ENCODE measurements at regions not wholly inside any gene's neighbourhood (a gene's known extent, or its start where the extent isn't known, plus 50 kb on each side); places are given as distances from the start of the nearest gene placed in this dataset.

DNA sequence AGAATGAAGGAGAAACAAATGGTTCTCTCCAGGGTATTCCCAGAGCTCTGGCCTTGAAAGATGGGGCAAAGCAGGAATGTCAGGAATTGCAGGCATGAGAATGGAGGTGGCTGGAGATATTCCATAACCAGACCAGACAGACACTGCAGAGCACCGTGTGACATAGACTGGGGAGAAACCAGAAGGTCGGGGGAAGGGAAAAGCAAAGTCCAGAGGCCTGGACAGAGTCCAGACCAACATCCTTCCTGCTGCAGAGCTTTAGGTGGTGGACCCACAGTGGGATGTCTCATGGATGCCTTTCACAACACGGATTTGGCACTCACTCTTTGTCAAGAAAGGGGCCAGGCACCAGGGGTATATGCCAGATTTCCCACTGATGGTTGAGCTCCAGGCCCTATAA, 177.2 kb upstream of the INHBA start:
- intact Hi-C loops (cut with micrococcal nuclease; ENCODE audit: unreplicated experiment), result no loop called here
- H3K9me3 ChIP-seq, result no peaks in the 10 kb centered on the region
- H3K36me3 ChIP-seq (ENCODE audit: control insufficient read depth, insufficient read depth, low read length), result no peaks in the 10 kb centered on the region
- peaks cover 3% of the 10 kb centered on the region for H3K27me3 Mint-ChIP-seq (ENCODE audit: insufficient read depth, unreplicated experiment)
- no peaks in the 10 kb centered on the region for H3K36me3 Mint-ChIP-seq (ENCODE audit: insufficient read depth, unreplicated experiment)
- H3K4me3 ChIP-seq (ENCODE audit: low read depth, low read length), result no peak overlapping the region
- H3K4me3 Mint-ChIP-seq (ENCODE audit: unreplicated experiment), result no peak overlapping the region
- no peak overlapping the region for H3K27ac Mint-ChIP-seq (ENCODE audit: unreplicated experiment)
- no peaks in the 10 kb centered on the region for H3K9me3 Mint-ChIP-seq (ENCODE audit: unreplicated experiment)
- BruUV-seq (replicated peaks), result no TSS peak
- H3K4me1 ChIP-seq, result peaks cover 5% of the 10 kb centered on the region; the same call in 1 of the 2 replicates
- CTCF ChIA-PET, result no interaction called here
- DNase-seq, result no peak
- TF ChIP-seq, protein P1, sequence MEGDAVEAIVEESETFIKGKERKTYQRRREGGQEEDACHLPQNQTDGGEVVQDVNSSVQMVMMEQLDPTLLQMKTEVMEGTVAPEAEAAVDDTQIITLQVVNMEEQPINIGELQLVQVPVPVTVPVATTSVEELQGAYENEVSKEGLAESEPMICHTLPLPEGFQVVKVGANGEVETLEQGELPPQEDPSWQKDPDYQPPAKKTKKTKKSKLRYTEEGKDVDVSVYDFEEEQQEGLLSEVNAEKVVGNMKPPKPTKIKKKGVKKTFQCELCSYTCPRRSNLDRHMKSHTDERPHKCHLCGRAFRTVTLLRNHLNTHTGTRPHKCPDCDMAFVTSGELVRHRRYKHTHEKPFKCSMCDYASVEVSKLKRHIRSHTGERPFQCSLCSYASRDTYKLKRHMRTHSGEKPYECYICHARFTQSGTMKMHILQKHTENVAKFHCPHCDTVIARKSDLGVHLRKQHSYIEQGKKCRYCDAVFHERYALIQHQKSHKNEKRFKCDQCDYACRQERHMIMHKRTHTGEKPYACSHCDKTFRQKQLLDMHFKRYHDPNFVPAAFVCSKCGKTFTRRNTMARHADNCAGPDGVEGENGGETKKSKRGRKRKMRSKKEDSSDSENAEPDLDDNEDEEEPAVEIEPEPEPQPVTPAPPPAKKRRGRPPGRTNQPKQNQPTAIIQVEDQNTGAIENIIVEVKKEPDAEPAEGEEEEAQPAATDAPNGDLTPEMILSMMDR (IDR thresholded peaks at IDR 0.05; ENCODE audit: insufficient read depth in 1 of 2, low read depth in 1 of 2, low read length in 1 of 2, severe bottlenecking in 1 of 2, unreplicated experiment in 1 of 2), result no peak
- POLR2A ChIA-PET, result no interaction called here
- H3K27me3 ChIP-seq (replicated peaks; ENCODE audit: control insufficient read depth, insufficient read depth, low read length), result peaks cover 1% of the 10 kb centered on the region
- H3K4me1 Mint-ChIP-seq (ENCODE audit: low read depth, unreplicated experiment), result peaks cover 6% of the 10 kb centered on the region

GRCh38 chr7:41879403-41879802, 176.5 kb upstream of the INHBA start:
- peaks cover 1% of the 10 kb centered on the region; the same call in 1 of the 2 replicates for H3K27me3 ChIP-seq (replicated peaks; ENCODE audit: control insufficient read depth, insufficient read depth, low read length)
- peaks cover 3% of the 10 kb centered on the region for H3K27me3 Mint-ChIP-seq (ENCODE audit: insufficient read depth, unreplicated experiment)
- H3K36me3 ChIP-seq (ENCODE audit: control insufficient read depth, insufficient read depth, low read length), result no peaks in the 10 kb centered on the region
- no TSS peak for BruUV-seq (replicated peaks)
- H3K4me1 Mint-ChIP-seq (ENCODE audit: low read depth, unreplicated experiment), result peaks cover 6% of the 10 kb centered on the region
- ChIA-PET POLR2A (no interaction called here), CTCF (no interaction called here)
- no peak overlapping the region for H3K27ac Mint-ChIP-seq (ENCODE audit: unreplicated experiment)
- H3K4me3 ChIP-seq (ENCODE audit: low read depth, low read length), result no peak overlapping the region
- H3K4me3 Mint-ChIP-seq (ENCODE audit: unreplicated experiment), result no peak overlapping the region
- no peak for DNase-seq
- TF ChIP-seq, protein P1 (IDR thresholded peaks at IDR 0.05; ENCODE audit: insufficient read depth in 1 of 2, low read depth in 1 of 2, low read length in 1 of 2, severe bottlenecking in 1 of 2, unreplicated experiment in 1 of 2), result no peak
- intact Hi-C loops (cut with micrococcal nuclease; ENCODE audit: unreplicated experiment), result no loop called here
- no peaks in the 10 kb centered on the region for H3K9me3 Mint-ChIP-seq (ENCODE audit: unreplicated experiment)
- H3K4me1 ChIP-seq, result peaks cover 5% of the 10 kb centered on the region; the same call in 1 of the 2 replicates
- no peaks in the 10 kb centered on the region for H3K9me3 ChIP-seq
- no peaks in the 10 kb centered on the region for H3K36me3 Mint-ChIP-seq (ENCODE audit: insufficient read depth, unreplicated experiment)

DNA sequence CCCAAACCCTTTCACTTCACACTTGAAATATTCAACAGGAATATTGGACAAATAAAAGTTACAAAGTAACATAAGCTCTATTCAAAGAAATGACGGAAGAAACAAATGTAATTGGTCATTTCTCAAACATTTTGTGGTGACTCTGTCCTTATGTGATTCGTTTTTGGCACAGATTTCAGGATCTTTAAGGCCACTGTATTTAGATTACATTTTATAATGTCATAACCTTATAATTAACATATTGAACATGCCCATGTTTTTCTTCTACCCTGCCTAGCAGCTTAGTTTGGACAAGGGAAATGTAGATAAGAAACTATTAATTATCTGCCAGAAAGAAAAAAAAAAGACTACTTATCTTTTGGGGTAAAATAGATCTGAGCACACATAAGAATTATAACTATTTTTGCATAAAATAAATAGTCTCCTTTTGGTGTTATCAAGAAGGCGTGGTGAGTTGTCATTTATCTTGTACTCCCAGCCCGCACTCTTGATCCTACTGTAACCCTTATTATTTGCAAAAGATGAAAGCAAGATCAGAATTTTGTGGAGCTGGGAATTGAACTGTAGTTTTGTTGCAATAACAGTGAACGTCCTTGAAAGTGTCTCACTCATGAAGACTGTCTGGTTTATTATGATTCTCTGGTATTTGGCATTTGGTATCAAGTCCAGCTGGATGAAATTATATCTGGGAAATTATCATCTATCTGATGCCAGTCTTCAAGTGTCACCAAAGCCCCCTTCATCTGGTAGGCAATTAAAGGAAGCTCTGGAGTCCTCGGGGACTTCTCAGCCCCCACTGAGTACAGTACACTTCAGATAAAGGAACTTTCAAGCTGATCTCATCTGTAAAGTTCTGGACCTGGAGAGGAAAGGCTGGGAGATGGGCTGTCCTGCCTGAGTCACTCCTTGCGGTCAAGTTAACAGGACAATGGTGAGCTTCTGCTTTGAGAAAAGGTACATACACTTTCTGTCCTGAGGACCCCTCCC, 175.7 kb upstream of the INHBA start:
- ChIA-PET CTCF (interaction anchor here (0.6 kb wide), 1 partner anchor 369 kb away, joined by 3 read pairs; no protein-coding TSS in a partner anchor), POLR2A (interaction anchor here (0.6 kb wide), 1 partner anchor 182 kb away, joined by 3 read pairs; no protein-coding TSS in a partner anchor)
- Mint-ChIP-seq H3K4me1 (ENCODE audit: low read depth, unreplicated experiment) (peaks cover 6% of the 10 kb centered on the region), H3K27me3 (ENCODE audit: insufficient read depth, unreplicated experiment) (peaks cover 3% of the 10 kb centered on the region), H3K27ac (ENCODE audit: unreplicated experiment) (no peak overlapping the region), H3K9me3 (ENCODE audit: unreplicated experiment) (no peaks in the 10 kb centered on the region), H3K36me3 (ENCODE audit: insufficient read depth, unreplicated experiment) (no peaks in the 10 kb centered on the region), H3K4me3 (ENCODE audit: unreplicated experiment) (no peak overlapping the region)
- Histone ChIP-seq H3K9me3 (no peaks in the 10 kb centered on the region), H3K4me3 (ENCODE audit: low read depth, low read length) (no peak overlapping the region), H3K36me3 (ENCODE audit: control insufficient read depth, insufficient read depth, low read length) (no peaks in the 10 kb centered on the region), H3K27me3 (replicated peaks; ENCODE audit: control insufficient read depth, insufficient read depth, low read length) (peaks cover 1% of the 10 kb centered on the region; the same call in 1 of the 2 replicates), H3K4me1 (peaks cover 5% of the 10 kb centered on the region; the same call in 1 of the 2 replicates)
- TF ChIP-seq, protein P1 (IDR thresholded peaks at IDR 0.05; ENCODE audit: insufficient read depth in 1 of 2, low read depth in 1 of 2, low read length in 1 of 2, severe bottlenecking in 1 of 2, unreplicated experiment in 1 of 2), result no peak
- no TSS peak for BruUV-seq (replicated peaks)
- DNase-seq, result no peak
- intact Hi-C loops (cut with micrococcal nuclease; ENCODE audit: unreplicated experiment), result no loop called here
